HG02678 (cell line): ENCODE measurements at regions not wholly inside any gene's neighbourhood (a gene's known extent, or its start where the extent isn't known, plus 50 kb on each side); places are given as distances from the start of the nearest gene placed in this dataset.

Experiments used
- ATAC-seq: cut with Tn5 transposase; IDR thresholded peaks from one replicate; pipeline ENCODE4 v1.9.1; 2021; ENCODE audit warnings: mild to moderate bottlenecking, moderate library complexity; ENCODE audit not compliant: unreplicated experiment

GRCh38 chr18:45518311-45519155 is 96.7 kb upstream of the SLC14A2 start:
- no peak for ATAC-seq

GRCh38 chr18:45519411-45520280 is 95.6 kb upstream of the SLC14A2 start:
- ATAC-seq: no peak

GRCh38 chr18:45521136-45521535 is 94.1 kb upstream of the SLC14A2 start:
- ATAC-seq: no peak

GRCh38 chr18:45521777-45522176 is 93.5 kb upstream of the SLC14A2 start:
- no peak for ATAC-seq

- ATAC-seq: no peak
Observed at GRCh38 chr18:45522371-45522770, 92.9 kb upstream of the SLC14A2 start.

GRCh38 chr18:45525301-45525700 is 90.0 kb upstream of the SLC14A2 start:
- ATAC-seq: no peak

- ATAC-seq: no peak
Observed at GRCh38 chr18:45526114-45526841, 89.0 kb upstream of the SLC14A2 start.

GRCh38 chr18:45527891-45528290 is 87.4 kb upstream of the SLC14A2 start:
- ATAC-seq: no peak

GRCh38 chr18:45528712-45529336 is 86.5 kb upstream of the SLC14A2 start:
- no peak for ATAC-seq

GRCh38 chr18:45538444-45538843 is 76.8 kb upstream of the SLC14A2 start:
- no peak for ATAC-seq

- ATAC-seq: no peak
Observed at GRCh38 chr18:45539491-45539891, 75.8 kb upstream of the SLC14A2 start.

GRCh38 chr18:45540125-45540524 is 75.2 kb upstream of the SLC14A2 start:
- no peak for ATAC-seq

- no peak for ATAC-seq
Observed at GRCh38 chr18:45541421-45541820, 73.9 kb upstream of the SLC14A2 start.

GRCh38 chr18:45542043-45542442 is 73.2 kb upstream of the SLC14A2 start:
- ATAC-seq: no peak

GRCh38 chr18:45547910-45548309 is 67.4 kb upstream of the SLC14A2 start:
- no peak for ATAC-seq

GRCh38 chr18:45548614-45549013 is 66.7 kb upstream of the SLC14A2 start:
- ATAC-seq: no peak

- no peak for ATAC-seq
Observed at GRCh38 chr18:45549290-45549689, 66.0 kb upstream of the SLC14A2 start.

- no peak for ATAC-seq
Observed at GRCh38 chr18:45551142-45551815, 64.0 kb upstream of the SLC14A2 start.

GRCh38 chr18:45553723-45554388 is 61.4 kb upstream of the SLC14A2 start:
- no peak for ATAC-seq

- no peak for ATAC-seq
Observed at GRCh38 chr18:45554389-45554737, 60.9 kb upstream of the SLC14A2 start.
